Neutrophil (primary cell): ENCODE measurements at regions not wholly inside any gene's neighbourhood (a gene's known extent, or its start where the extent isn't known, plus 50 kb on each side); places are given as distances from the start of the nearest gene placed in this dataset.

Source experiments
- H3K27ac ChIP-seq: fragments of 200-600 bp; sonication (generic); 2 replicates; pipeline ENCODE4 v1.5.1; 2016; ENCODE audit warnings: mild to moderate bottlenecking, moderate library complexity
- H3K27me3 ChIP-seq: fragments of 200-600 bp; sonication (generic); 2 replicates; pipeline ENCODE4 v1.6.0; 2016; ENCODE audit warnings: mild to moderate bottlenecking
- H3K36me3 ChIP-seq: fragments of 200-600 bp; sonication (generic); 2 replicates; pipeline ENCODE4 v1.5.1; 2017
- H3K4me1 ChIP-seq, 2 experiments: fragments of 200-600 bp in 1 of 2; sonication (generic) in 1 of 2; 1 replicate in 1 of 2; 2 replicates in 1 of 2; pipeline versions ENCODE4 v1.5.1 to v1.6.1; 2013 to 2016; ENCODE audit warnings: low read depth in 1 of 2, low read length in 1 of 2, mild to moderate bottlenecking in 1 of 2, moderate library complexity in 1 of 2; ENCODE audit not compliant: control insufficient read depth in 1 of 2, insufficient read depth in 1 of 2
- H3K4me3 ChIP-seq, 2 experiments: fragments of 200-600 bp in 1 of 2; sonication (generic) in 1 of 2; 1 replicate in 1 of 2; 2 replicates in 1 of 2; pipeline ENCODE4 v1.5.1; 2013 to 2016; ENCODE audit warnings: low read depth in 1 of 2, low read length in 1 of 2, mild to moderate bottlenecking in 1 of 2, moderate library complexity in 1 of 2
- H3K9me3 ChIP-seq: fragments of 200-600 bp; sonication (generic); 2 replicates; pipeline ENCODE4 v1.5.1; 2016
- CTCF ChIP-seq: fragments of 200-600 bp; sonication (generic); IDR thresholded peaks from 2 replicates; pipeline ENCODE4 v1.5.1; 2016; ENCODE audit warnings: antibody characterized with exemption

GRCh38 chr9:119959846-119960545 is 590.8 kb upstream of the BRINP1 start:
- Histone ChIP-seq H3K4me1 (no peaks in the 10 kb centered on the region), H3K9me3 (no peaks in the 10 kb centered on the region), H3K36me3 (no peaks in the 10 kb centered on the region), H3K4me3 (no peak overlapping the region), H3K27ac (no peak overlapping the region), H3K27me3 (peaks cover 13% of the 10 kb centered on the region)
- TF ChIP-seq CTCF = no peak

GRCh38 chr9:119956111-119956510 is 586.9 kb upstream of the BRINP1 start:
- Histone ChIP-seq H3K9me3 (no peaks in the 10 kb centered on the region), H3K27me3 (peaks cover 15% of the 10 kb centered on the region), H3K4me3 (no peak overlapping the region), H3K36me3 (no peaks in the 10 kb centered on the region), H3K4me1 (no peaks in the 10 kb centered on the region), H3K27ac (no peak overlapping the region)
- TF ChIP-seq CTCF = no peak

DNA sequence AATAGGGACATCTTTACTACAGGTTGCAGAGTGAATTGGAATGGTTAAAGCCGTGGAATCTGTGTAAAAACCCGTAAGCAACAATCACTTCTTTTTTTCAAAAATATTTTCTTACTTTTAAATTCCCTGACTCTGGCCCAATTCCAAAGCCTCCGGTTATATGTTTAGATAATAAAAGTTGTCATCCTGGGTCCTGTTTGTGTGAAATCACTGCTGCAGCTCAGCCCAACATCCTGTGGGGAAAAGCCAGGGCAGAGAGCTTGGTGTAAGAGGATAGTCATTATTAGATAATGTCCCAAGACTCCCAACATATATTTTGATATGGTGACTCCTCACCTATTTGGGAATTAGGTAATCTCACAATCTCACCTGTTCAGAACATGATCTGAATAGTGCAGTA is 586.0 kb upstream of the BRINP1 start:
- no peak overlapping the region for H3K4me3 ChIP-seq
- no peaks in the 10 kb centered on the region for H3K4me1 ChIP-seq
- no peaks in the 10 kb centered on the region for H3K36me3 ChIP-seq
- H3K27ac ChIP-seq = no peak overlapping the region
- H3K27me3 ChIP-seq = peaks cover 15% of the 10 kb centered on the region
- TF ChIP-seq CTCF = no peak
- no peaks in the 10 kb centered on the region for H3K9me3 ChIP-seq

GRCh38 chr9:119951591-119951990 is 582.4 kb upstream of the BRINP1 start:
- H3K36me3 ChIP-seq = no peaks in the 10 kb centered on the region
- H3K27me3 ChIP-seq = peaks cover 15% of the 10 kb centered on the region
- no peak for TF ChIP-seq CTCF
- no peak overlapping the region for H3K4me3 ChIP-seq
- no peaks in the 10 kb centered on the region for H3K9me3 ChIP-seq
- H3K4me1 ChIP-seq = no peaks in the 10 kb centered on the region
- no peak overlapping the region for H3K27ac ChIP-seq

GRCh38 chr9:119951090-119951489 is 581.9 kb upstream of the BRINP1 start:
- no peak for TF ChIP-seq CTCF
- no peaks in the 10 kb centered on the region for H3K9me3 ChIP-seq
- H3K4me3 ChIP-seq = no peak overlapping the region
- no peak overlapping the region for H3K27ac ChIP-seq
- H3K4me1 ChIP-seq = no peaks in the 10 kb centered on the region
- H3K27me3 ChIP-seq = peaks cover 11% of the 10 kb centered on the region
- no peaks in the 10 kb centered on the region for H3K36me3 ChIP-seq
